Activated T-cell treated with anti-CD3 and anti-CD28 coated beads, Interleukin-2, amount 50 U/mL, for 1 hour (primary cell): ENCODE measurements at regions not wholly inside any gene's neighbourhood (a gene's known extent, or its start where the extent isn't known, plus 50 kb on each side); places are given as distances from the start of the nearest gene placed in this dataset.
"Not testable (repeated sequence)": the region's sequence is repeated elsewhere in the genome, so short reads cannot be mapped to it uniquely, and the experiment has no call there.

Experiments
- DNase-seq: peaks from one replicate; pipeline ENCODE4 v3.0.0-alpha.2; 2020

- DNase-seq: no peak
These were observed 268.6 kb downstream of the PDCD6IP start for GRCh38 chr3:34066999-34067398.

GRCh38 chr3:34067536-34068051 is 269.2 kb downstream of the PDCD6IP start:
- no peak for DNase-seq

- DNase-seq: no peak
These were observed 270.1 kb downstream of the PDCD6IP start for GRCh38 chr3:34068505-34068904.

GRCh38 chr3:34070831-34071585 is 272.6 kb downstream of the PDCD6IP start:
- DNase-seq: no peak

GRCh38 chr3:34072297-34072696 is 273.9 kb downstream of the PDCD6IP start:
- DNase-seq: no peak

- no peak for DNase-seq
These were observed 274.7 kb downstream of the PDCD6IP start for GRCh38 chr3:34073111-34073510.

GRCh38 chr3:34073961-34074360 is 275.5 kb downstream of the PDCD6IP start:
- no peak for DNase-seq

- DNase-seq: no peak
These were observed 277.5 kb downstream of the PDCD6IP start for GRCh38 chr3:34075975-34076374.

GRCh38 chr3:34077417-34078195 is 279.2 kb downstream of the PDCD6IP start:
- DNase-seq: no peak

- no peak for DNase-seq
These were observed 280.0 kb downstream of the PDCD6IP start for GRCh38 chr3:34078418-34078817.

GRCh38 chr3:34079849-34080248 is 281.4 kb downstream of the PDCD6IP start:
- not testable (repeated sequence) for DNase-seq

GRCh38 chr3:34090379-34090778 is 291.9 kb downstream of the PDCD6IP start:
- not testable (repeated sequence) for DNase-seq

- DNase-seq: no peak
These were observed 292.4 kb downstream of the PDCD6IP start for GRCh38 chr3:34090876-34091275.

GRCh38 chr3:34094280-34094679 is 295.9 kb downstream of the PDCD6IP start:
- DNase-seq: not testable (repeated sequence)

GRCh38 chr3:34102288-34102687 is 303.9 kb downstream of the PDCD6IP start:
- DNase-seq: no peak

GRCh38 chr3:34106379-34106778 is 307.9 kb downstream of the PDCD6IP start:
- no peak for DNase-seq

- no peak for DNase-seq
These were observed 308.4 kb downstream of the PDCD6IP start for GRCh38 chr3:34106879-34107278.

GRCh38 chr3:34107669-34108068 is 309.2 kb downstream of the PDCD6IP start:
- DNase-seq: no peak

GRCh38 chr3:34109021-34109420 is 310.6 kb downstream of the PDCD6IP start:
- no peak for DNase-seq

- no peak for DNase-seq
These were observed 311.4 kb downstream of the PDCD6IP start for GRCh38 chr3:34109846-34110245.

GRCh38 chr3:34111361-34111760 is 312.9 kb downstream of the PDCD6IP start:
- no peak for DNase-seq

- DNase-seq: not testable (repeated sequence)
These were observed 313.8 kb downstream of the PDCD6IP start for GRCh38 chr3:34112261-34112660.

- DNase-seq: no peak
These were observed 332.7 kb downstream of the PDCD6IP start for GRCh38 chr3:34131091-34131490.

GRCh38 chr3:34132069-34132692 is 333.8 kb downstream of the PDCD6IP start:
- no peak for DNase-seq
